ENCODE measurements at regions not wholly inside any gene's neighbourhood (a gene's known extent, or its start where the extent isn't known, plus 50 kb on each side); places are given as distances from the start of the nearest gene placed in this dataset.
"Not testable (repeated sequence)": the region's sequence is repeated elsewhere in the genome, so short reads cannot be mapped to it uniquely, and the experiment has no call there.

DNA sequence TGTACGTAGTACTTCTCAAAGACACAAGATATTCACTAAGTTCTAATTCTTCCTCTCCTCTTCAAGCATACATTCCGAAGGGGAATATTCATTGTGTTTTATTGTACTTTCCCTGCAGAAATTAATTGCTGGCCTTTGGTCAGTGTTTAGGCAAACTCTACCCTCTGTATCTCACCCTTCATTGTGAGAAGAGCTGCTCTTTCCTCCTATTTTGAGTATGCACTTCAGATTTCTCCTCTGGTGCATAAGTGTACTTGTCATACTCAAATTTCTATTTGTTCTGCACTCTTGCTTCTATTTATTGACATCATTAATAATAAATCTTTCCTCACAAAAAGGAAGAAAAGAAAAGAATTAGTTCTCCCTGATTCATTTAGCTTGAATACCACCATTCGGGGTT is 485.4 kb upstream of the SLC8A1 start:
- DNase-seq (ENCODE audit: low read depth) = no peak

GRCh38 chr2:40953341-40953740 is 501.5 kb upstream of the SLC8A1 start:
- DNase-seq (ENCODE audit: low read depth) = no peak

- DNase-seq (ENCODE audit: low read depth) = no peak
Measured at GRCh38 chr2:40955042-40955441, 503.2 kb upstream of the SLC8A1 start.

GRCh38 chr2:40955635-40956034 is 503.7 kb upstream of the SLC8A1 start:
- peak; percentile 41 for DNase-seq (ENCODE audit: low read depth)

DNA sequence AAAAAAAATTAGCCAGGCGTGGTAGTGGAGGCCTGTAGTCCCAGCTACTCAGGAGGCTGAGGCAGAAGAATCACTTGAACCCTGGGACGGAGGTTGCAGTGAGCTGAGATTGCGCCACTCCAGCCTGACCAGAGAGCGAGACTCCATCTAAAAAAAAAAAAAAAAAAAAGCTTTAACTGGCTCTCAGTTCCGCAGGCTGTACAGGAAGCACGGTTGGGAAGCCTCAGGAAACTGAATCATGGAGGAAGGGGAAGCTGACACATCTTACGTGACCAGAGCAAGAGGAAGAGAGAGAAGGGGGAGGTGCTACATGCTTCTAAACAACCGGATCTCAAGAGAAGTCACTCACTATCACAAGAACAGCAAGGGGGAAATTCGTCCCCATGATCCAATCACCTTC is 505.6 kb upstream of the SLC8A1 start:
- peak; percentile 15 for DNase-seq (ENCODE audit: low read depth)

DNA sequence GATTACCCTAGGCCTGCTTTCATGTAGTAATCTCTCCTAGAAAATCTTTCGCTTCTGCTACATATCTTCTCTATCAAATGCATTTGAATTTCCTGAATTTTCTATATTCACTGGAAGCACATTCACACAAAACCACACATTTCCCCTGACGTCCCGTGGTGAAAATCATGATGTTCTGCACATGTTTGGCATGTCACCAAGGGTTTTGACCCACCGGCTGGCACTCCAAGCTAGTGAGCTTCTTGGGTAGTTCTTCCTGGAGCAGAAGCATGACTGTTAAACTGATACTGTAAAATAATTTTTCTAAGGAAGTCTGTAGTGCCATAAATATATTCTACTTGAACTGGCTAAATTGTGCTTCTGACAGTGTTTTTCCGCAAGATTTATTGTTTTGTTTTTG is 510.1 kb upstream of the SLC8A1 start:
- DNase-seq (ENCODE audit: low read depth) = no peak

- no peak for DNase-seq (ENCODE audit: low read depth)
Measured at GRCh38 chr2:40964509-40965250, 512.8 kb upstream of the SLC8A1 start.

DNA sequence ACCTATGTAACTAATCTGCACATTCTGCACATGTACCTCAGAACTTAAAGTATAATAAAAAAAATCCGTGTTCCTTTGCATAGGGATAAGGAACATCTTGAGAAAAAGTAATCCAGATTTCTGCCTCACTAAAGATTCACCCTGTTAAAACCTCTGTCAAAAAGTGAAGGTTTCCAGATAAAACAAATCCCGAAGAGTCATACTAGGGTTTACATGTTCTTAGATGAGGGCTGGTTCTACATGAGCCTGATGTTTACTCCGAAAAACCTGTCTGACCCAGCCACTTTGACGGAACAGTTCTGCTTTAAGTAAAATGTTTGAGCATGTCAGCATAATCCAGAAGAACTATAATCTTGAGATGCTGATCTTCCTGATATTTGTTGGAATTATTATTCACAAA is 515.6 kb upstream of the SLC8A1 start:
- DNase-seq (ENCODE audit: low read depth) = no peak

GRCh38 chr2:40975151-40975550 is 523.3 kb upstream of the SLC8A1 start:
- DNase-seq (ENCODE audit: low read depth) = no peak

DNA sequence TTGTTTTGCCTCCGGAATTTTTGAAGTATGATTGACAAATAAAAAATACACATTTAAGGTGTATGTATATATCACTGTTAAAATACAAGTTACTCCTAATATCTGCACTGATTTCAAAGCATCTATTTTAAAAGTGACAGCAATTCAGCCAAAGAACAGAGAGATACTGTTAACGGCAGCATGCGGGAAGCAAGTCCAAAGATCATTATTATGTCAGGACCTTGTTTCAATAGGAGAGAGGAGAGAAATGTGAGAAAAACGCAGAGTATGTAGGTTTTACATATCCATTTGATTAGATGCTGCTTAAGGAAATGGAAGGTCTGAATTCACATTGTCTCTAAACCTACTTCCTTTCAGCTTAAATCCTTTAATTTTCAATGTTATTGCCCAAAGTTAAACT is 545.5 kb upstream of the SLC8A1 start:
- no peak for DNase-seq (ENCODE audit: low read depth)

DNA sequence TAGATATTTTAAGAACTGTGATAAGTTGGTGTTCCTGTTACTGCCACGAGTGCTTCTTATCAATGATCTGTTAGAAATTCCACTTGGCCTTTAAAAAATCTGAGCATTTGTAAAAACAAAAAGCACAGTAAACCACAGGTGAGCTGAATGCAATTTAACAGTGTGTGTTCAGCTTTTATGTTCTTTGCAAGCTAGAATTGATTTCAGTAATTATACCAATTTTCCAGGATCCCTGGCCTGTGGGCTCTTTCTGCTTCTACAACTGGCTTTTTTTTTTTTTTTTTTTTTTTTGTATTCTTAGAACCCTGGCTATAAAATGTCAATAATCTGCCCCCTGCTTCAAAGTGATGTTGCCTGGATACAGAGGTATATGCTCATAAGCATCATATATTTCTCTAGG is 548.5 kb upstream of the SLC8A1 start:
- no peak for DNase-seq (ENCODE audit: low read depth)

DNA sequence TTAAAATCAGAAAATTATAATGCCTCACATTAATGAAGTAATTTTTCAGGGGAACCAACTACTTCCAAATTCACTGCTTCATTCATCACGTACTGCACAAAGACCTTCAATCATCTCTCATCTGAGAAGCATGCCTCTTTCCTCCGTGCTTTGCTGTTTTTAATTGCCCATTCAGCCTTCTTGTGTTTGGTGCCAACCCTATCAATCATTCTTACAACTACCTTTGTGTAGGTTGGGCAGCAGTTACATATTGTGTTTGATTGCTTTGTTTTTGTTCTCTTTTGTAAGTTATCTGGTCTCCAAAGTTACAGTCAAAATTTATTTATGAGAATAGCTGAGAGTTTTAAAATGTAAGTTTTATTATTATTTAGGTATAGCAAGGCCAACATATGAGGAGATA is 549.0 kb upstream of the SLC8A1 start:
- DNase-seq (ENCODE audit: low read depth) = no peak

GRCh38 chr2:41004700-41005099 is 552.8 kb upstream of the SLC8A1 start:
- no peak for DNase-seq (ENCODE audit: low read depth)

DNA sequence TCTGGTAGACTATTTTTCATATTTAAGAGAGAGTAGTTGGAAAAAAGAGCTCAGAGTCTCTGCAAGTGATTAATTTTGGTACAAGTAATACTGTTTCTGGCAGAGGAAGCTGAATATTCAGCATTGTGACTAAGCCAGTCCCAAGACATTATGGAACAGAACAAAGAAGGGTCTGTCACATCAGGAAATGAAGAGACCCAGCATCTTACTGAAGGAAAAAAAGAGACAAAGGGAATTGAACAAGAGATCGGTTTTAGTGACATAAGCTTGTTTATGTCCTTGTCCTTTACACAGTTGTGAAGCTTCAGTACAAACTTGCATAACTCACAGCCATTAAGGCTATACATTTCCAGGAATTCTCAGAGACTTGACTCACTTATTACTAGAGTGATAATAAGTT is 568.5 kb upstream of the SLC8A1 start:
- DNase-seq (ENCODE audit: low read depth) = no peak

DNA sequence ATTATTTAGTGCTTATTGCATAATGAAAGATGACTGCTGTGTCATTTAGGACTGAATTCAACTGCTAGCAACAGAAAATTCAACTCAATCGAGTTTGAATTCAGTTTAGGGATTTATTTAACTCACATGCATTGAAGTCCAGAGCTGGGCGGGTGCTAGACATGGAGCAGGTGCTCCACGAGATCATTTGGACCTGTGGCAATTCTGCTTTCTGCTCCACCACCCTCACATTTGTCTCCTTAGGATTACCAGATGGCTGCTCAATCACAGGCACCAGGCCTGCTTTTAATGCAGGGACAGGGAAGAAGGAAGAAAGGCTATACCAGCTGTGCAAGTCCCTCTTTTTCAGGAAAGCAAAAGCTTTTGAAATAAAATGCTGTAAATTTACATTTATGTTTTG is 572.9 kb upstream of the SLC8A1 start:
- no peak for DNase-seq (ENCODE audit: low read depth)

DNA sequence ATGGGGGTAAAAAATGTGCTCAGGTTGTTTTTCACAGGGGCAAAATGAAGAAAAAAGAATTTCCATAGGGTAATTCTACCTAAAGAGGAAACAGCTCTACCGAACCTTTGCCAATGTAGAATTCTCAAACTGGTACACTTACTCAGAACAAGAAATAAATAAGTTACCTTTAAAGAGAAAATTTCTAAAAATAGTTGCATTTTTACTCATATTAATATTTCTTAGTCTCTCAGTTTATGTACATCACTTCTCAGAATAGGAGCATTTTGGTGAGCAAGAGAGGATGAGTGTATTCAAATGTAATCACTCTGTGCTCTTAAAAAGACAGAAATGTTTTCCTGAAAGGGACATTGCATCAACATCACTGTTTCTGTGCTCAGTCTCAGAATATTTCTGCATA is 574.7 kb upstream of the SLC8A1 start:
- no peak for DNase-seq (ENCODE audit: low read depth)

DNA sequence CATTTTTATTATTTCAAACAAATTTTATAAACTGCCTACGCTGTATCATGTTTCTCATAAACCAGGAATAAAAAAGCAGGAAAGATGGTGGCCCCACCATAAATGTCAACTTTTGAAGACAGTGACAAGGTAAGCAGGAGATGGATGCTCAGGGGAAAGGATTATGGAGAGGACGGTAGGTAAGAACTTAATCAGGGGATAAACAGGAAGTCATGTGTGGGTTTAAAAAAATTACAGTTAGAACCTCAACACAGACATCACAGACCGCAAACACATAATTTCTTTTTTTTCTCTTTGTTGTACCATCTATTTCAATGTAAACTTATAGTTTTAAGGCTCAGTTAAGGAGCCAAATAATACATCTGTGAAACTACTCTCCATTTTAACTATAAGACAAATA is 575.2 kb upstream of the SLC8A1 start:
- DNase-seq (ENCODE audit: low read depth) = no peak

DNA sequence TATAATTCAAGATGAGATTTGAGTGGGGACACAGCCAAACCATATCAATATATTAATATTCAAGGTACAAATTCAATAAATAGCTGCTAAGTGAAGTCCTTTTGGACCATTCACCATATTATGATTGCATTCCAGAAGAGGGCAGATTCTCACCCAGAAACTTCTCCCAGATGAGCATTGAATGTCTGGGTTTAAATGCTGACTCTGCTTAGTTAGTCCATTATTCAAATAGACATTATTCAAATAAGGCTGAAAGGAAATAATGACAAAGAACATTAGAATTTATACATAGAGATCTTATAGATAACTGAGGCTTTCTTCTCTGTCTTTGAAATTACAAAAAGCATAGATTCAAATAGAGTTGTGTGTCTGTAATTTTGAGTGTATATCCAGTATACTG is 579.4 kb upstream of the SLC8A1 start:
- no peak for DNase-seq (ENCODE audit: low read depth)

- DNase-seq (ENCODE audit: low read depth) = no peak
Measured at GRCh38 chr2:41032715-41033114, 580.8 kb upstream of the SLC8A1 start.

DNA sequence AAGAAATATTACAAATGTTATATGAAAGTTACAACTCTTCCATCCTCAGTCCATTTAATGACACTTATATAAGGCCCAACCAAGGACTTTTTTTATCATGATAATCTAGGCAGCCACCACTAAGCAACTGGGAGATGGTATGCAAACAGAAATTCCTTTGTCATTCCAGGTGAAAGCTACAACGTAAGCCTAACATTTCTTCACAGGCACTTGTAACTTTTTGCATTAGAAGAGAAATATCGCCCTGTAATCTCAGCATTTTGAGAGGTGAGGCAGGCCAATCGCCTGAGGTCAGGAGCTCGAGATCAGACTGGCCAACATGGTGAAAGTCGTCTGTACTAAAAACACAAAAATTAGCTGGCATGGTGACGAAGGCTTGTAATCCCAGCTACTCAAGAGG is 581.2 kb upstream of the SLC8A1 start:
- no peak for DNase-seq (ENCODE audit: low read depth)

DNA sequence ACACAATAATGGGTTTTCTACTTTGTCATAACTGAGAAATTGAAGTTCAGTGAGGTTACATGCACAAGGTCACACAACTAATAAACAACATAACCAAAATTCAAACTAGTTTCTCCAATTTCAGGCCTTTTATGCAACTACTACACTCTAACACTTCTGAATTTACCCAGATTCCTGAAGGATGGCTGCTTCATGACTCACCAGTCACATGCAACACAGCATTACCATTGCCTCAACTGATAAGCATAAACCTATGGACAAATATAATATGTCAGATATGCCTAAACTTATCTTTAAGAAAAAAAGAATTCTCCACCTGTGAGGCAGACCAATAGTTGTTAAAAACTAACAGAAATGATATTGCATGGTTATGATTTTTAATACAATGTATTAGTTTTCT is 586.5 kb upstream of the SLC8A1 start:
- DNase-seq (ENCODE audit: low read depth) = peak; percentile 42

- not testable (repeated sequence) for DNase-seq (ENCODE audit: low read depth)
Measured at GRCh38 chr2:41039750-41040149, 587.9 kb upstream of the SLC8A1 start.

- DNase-seq (ENCODE audit: low read depth) = no peak
Measured at GRCh38 chr2:41040782-41041520, 589.1 kb upstream of the SLC8A1 start.

- DNase-seq (ENCODE audit: low read depth) = no peak
Measured at GRCh38 chr2:41042343-41042742, 590.5 kb upstream of the SLC8A1 start.

Data from renal cortical epithelial cell (primary cell).